NB4 (cell line): ENCODE measurements at regions not wholly inside any gene's neighbourhood (a gene's known extent, or its start where the extent isn't known, plus 50 kb on each side); places are given as distances from the start of the nearest gene placed in this dataset.
"Not testable (repeated sequence)": the region's sequence is repeated elsewhere in the genome, so short reads cannot be mapped to it uniquely, and the experiment has no call there.

Experiments
- DNase-seq: peaks from one replicate; pipeline ENCODE4 v3.0.0; 2010; ENCODE audit warnings: low read depth
- H3K4me3 ChIP-seq: one replicate; pipeline ENCODE4 v1.5.1; 2011; ENCODE audit warnings: mild to moderate bottlenecking, low read depth, low read length, moderate library complexity
- MYC ChIP-seq: IDR thresholded peaks from 2 replicates; pipeline ENCODE4 v1.6.1; 2011; ENCODE audit warnings: low read depth, low read length
- POLR2A ChIP-seq: IDR thresholded peaks from 2 replicates; pipeline ENCODE4 v1.6.1; 2011; ENCODE audit warnings: mild to moderate bottlenecking; ENCODE audit not compliant: insufficient read length; ENCODE audit errors: extremely low read depth
- TF ChIP-seq, protein P1 (sequence below): IDR thresholded peaks from 2 replicates; pipeline ENCODE4 v1.6.1; 2011; ENCODE audit warnings: low read depth, low read length
- TF ChIP-seq, protein P2 (sequence below): IDR thresholded peaks from one replicate; pipeline ENCODE4 v1.5.1; 2012; ENCODE audit warnings: low read depth, low read length

GRCh38 chr1:80154176-80154575 lies 1147.6 kb upstream of the ADGRL4 start:
- H3K4me3 ChIP-seq, result no peak overlapping the region
- TF ChIP-seq, protein P1, sequence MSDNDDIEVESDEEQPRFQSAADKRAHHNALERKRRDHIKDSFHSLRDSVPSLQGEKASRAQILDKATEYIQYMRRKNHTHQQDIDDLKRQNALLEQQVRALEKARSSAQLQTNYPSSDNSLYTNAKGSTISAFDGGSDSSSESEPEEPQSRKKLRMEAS, result no peak
- no peak for TF ChIP-seq MYC
- TF ChIP-seq POLR2A, result no peak
- TF ChIP-seq, protein P2, sequence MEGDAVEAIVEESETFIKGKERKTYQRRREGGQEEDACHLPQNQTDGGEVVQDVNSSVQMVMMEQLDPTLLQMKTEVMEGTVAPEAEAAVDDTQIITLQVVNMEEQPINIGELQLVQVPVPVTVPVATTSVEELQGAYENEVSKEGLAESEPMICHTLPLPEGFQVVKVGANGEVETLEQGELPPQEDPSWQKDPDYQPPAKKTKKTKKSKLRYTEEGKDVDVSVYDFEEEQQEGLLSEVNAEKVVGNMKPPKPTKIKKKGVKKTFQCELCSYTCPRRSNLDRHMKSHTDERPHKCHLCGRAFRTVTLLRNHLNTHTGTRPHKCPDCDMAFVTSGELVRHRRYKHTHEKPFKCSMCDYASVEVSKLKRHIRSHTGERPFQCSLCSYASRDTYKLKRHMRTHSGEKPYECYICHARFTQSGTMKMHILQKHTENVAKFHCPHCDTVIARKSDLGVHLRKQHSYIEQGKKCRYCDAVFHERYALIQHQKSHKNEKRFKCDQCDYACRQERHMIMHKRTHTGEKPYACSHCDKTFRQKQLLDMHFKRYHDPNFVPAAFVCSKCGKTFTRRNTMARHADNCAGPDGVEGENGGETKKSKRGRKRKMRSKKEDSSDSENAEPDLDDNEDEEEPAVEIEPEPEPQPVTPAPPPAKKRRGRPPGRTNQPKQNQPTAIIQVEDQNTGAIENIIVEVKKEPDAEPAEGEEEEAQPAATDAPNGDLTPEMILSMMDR, result no peak
- no peak for DNase-seq

GRCh38 chr1:80153762-80154161 lies 1147.2 kb upstream of the ADGRL4 start:
- no peak for TF ChIP-seq POLR2A
- TF ChIP-seq MYC, result no peak
- TF ChIP-seq, protein P2, result no peak
- TF ChIP-seq, protein P1, result no peak
- no peak overlapping the region for H3K4me3 ChIP-seq
- peak; percentile 1 for DNase-seq

- no peak for DNase-seq
- no peak overlapping the region for H3K4me3 ChIP-seq
- TF ChIP-seq, protein P1, result no peak
- TF ChIP-seq POLR2A (no peak), MYC (no peak)
- TF ChIP-seq, protein P2, result no peak
Measured at GRCh38 chr1:80143361-80143760, 1136.8 kb upstream of the ADGRL4 start.

DNA sequence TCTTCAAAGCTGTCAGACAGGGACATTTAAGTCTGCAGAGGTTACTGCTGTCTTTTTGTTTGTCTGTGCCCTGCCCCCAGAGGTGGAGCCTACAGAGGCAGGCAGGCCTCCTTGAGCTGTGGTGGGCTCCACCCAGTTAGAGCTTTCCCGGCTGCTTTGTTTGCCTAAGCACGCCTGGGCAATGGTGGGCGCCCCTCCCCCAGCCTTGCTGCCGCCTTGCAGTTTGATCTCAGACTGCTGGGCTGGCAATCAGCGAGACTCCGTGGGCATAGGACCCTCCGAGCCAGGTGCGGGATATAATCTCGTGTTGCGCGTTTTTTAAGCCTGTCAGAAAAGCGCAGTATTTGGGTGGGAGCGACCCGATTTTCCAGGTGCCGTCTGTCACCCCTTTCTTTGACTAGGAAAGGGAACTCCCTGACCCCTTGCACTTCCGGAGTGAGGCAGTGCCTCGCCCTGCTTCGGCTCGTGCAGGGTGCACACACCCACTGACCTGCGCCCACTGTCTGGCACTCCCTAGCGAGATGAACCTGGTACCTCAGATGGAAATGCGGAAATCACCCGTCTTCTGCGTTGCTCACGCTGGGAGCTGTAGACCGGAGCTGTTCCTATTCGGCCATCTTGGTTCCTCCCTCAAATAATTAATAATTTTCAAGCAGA lies 1131.5 kb upstream of the ADGRL4 start:
- not testable (repeated sequence) for DNase-seq, H3K4me3 ChIP-seq

DNA sequence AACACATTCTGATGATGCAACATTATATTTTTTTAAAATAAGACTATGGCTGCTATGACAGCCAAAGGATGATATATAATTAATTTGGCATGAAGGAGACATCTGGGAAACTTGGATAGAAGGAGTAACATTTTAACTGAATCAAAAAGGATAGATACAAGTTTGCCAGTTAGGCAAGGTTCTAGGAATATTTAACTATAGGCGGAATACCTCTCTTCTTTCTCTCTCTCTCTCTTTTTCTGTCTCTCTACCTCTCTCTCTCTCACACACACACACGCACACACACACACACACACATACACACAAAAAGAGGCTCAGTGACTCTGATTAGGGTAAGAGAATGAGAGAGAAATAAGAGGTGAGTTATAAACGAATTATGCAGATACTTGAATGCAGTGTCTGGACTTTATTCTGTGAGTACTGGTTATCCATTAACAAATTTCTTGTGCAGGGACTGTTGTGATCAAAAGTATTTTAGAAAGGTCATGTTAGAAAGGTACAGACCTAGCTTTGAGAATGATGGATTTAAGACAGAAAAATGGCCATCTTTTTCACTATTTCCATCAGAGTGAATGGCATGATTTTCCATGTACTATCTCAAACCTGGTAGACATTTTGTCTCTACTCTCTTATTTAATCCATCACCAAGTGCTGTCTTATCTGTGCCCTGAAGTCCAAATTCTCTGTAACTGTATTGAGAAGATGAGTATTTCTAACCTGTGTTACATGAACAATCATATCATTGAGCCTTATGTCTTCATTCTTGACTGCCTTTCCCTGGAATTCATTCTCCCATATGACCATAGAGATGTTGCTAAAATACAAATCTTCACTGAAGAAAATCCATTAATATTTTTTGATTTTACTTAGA lies 1106.9 kb upstream of the ADGRL4 start:
- no peak for TF ChIP-seq MYC
- DNase-seq, result no peak
- no peak overlapping the region for H3K4me3 ChIP-seq

- no peak overlapping the region for H3K4me3 ChIP-seq
- no peak for DNase-seq
- no peak for TF ChIP-seq POLR2A
Measured at GRCh38 chr1:80101159-80101558, 1094.6 kb upstream of the ADGRL4 start.

GRCh38 chr1:80099713-80100112 lies 1093.2 kb upstream of the ADGRL4 start:
- H3K4me3 ChIP-seq, result no peak overlapping the region
- no peak for DNase-seq

More at GRCh38 chr1:80099713-80100112, 1093.2 kb upstream of the ADGRL4 start:
- TF ChIP-seq MYC, result no peak
- TF ChIP-seq, protein P1, result no peak
- TF ChIP-seq, protein P2, result no peak
- TF ChIP-seq POLR2A, result no peak
